ENCODE measurements at regions not wholly inside any gene's neighbourhood (a gene's known extent, or its start where the extent isn't known, plus 50 kb on each side); places are given as distances from the start of the nearest gene placed in this dataset.

- DNase-seq (no peak), FAIRE-seq (no peak)
- H3K4me3 ChIP-seq (ENCODE audit: low read length in 3 of 3), result no peak overlapping the region
- H3K27ac ChIP-seq (ENCODE audit: low read depth in 2 of 2, low read length in 2 of 2), result no peak overlapping the region
- intact Hi-C loops (cut with DNase I), result no loop called here
- H3K9me3 ChIP-seq (ENCODE audit: control insufficient read depth in 2 of 3, insufficient read depth in 1 of 3, low read length in 3 of 3), result no peaks in the 10 kb centered on the region
- TF ChIP-seq, protein P1, sequence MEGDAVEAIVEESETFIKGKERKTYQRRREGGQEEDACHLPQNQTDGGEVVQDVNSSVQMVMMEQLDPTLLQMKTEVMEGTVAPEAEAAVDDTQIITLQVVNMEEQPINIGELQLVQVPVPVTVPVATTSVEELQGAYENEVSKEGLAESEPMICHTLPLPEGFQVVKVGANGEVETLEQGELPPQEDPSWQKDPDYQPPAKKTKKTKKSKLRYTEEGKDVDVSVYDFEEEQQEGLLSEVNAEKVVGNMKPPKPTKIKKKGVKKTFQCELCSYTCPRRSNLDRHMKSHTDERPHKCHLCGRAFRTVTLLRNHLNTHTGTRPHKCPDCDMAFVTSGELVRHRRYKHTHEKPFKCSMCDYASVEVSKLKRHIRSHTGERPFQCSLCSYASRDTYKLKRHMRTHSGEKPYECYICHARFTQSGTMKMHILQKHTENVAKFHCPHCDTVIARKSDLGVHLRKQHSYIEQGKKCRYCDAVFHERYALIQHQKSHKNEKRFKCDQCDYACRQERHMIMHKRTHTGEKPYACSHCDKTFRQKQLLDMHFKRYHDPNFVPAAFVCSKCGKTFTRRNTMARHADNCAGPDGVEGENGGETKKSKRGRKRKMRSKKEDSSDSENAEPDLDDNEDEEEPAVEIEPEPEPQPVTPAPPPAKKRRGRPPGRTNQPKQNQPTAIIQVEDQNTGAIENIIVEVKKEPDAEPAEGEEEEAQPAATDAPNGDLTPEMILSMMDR (IDR thresholded peaks at IDR 0.05; ENCODE audit: borderline replicate concordance, extremely low read depth, insufficient read depth), result no peak
- no peaks in the 10 kb centered on the region for H3K36me3 ChIP-seq (ENCODE audit: control insufficient read depth in 2 of 3, insufficient read depth in 3 of 3, low read length in 3 of 3)
- H3K9ac ChIP-seq (ENCODE audit: low read length in 3 of 3), result no peak overlapping the region
- no peaks in the 10 kb centered on the region for H3K4me1 ChIP-seq (ENCODE audit: control insufficient read depth in 2 of 3, insufficient read depth in 2 of 3, low read depth in 1 of 3, low read length in 3 of 3)
- no peaks in the 10 kb centered on the region for H3K27me3 ChIP-seq (ENCODE audit: control insufficient read depth, insufficient read depth, low read length)
Observed at GRCh38 chr1:80367058-80367457, 1360.5 kb upstream of the ADGRL4 start.

DNA sequence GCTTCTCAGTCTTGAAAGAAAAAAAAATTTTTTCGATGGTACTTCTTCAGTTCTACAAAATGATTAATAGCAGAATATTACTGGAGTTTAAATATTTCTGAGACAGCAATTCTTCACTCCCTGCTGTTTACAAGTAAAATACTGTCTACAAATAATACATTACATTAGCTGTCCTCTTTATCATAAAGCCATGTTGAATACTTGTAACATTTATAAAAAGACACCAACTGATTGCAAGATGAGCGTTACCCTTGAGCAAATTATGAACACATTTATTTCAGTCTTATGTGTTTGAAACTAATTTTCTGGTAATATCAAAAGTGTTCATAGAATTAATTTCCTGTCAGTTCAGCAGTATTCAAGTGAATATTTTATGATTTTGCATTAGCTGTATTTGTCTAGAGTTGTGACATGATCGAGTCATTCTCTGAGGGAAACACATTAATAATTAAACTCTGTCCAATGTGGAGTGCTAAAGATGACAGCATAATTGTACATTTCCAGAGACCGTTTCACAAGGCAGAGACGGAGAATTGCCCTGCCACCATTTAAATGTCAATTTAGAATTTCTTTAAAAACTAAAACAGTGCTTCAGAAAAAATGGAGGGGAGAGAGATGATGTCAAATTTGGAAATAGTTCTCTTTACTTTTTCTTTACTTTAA, 1359.0 kb upstream of the ADGRL4 start:
- intact Hi-C loops (cut with DNase I), result no loop called here
- Histone ChIP-seq H3K27me3 (ENCODE audit: control insufficient read depth, insufficient read depth, low read length) (no peaks in the 10 kb centered on the region), H3K36me3 (ENCODE audit: control insufficient read depth in 2 of 3, insufficient read depth in 3 of 3, low read length in 3 of 3) (no peaks in the 10 kb centered on the region), H3K27ac (ENCODE audit: low read depth in 2 of 2, low read length in 2 of 2) (no peak overlapping the region), H3K4me1 (ENCODE audit: control insufficient read depth in 2 of 3, insufficient read depth in 2 of 3, low read depth in 1 of 3, low read length in 3 of 3) (no peaks in the 10 kb centered on the region), H3K9me3 (ENCODE audit: control insufficient read depth in 2 of 3, insufficient read depth in 1 of 3, low read length in 3 of 3) (no peaks in the 10 kb centered on the region), H3K4me3 (ENCODE audit: low read length in 3 of 3) (no peak overlapping the region), H3K9ac (ENCODE audit: low read length in 3 of 3) (no peak overlapping the region)
- no peak for FAIRE-seq
- TF ChIP-seq, protein P1 (IDR thresholded peaks at IDR 0.05; ENCODE audit: borderline replicate concordance, extremely low read depth, insufficient read depth), result no peak
- no peak for DNase-seq

DNA sequence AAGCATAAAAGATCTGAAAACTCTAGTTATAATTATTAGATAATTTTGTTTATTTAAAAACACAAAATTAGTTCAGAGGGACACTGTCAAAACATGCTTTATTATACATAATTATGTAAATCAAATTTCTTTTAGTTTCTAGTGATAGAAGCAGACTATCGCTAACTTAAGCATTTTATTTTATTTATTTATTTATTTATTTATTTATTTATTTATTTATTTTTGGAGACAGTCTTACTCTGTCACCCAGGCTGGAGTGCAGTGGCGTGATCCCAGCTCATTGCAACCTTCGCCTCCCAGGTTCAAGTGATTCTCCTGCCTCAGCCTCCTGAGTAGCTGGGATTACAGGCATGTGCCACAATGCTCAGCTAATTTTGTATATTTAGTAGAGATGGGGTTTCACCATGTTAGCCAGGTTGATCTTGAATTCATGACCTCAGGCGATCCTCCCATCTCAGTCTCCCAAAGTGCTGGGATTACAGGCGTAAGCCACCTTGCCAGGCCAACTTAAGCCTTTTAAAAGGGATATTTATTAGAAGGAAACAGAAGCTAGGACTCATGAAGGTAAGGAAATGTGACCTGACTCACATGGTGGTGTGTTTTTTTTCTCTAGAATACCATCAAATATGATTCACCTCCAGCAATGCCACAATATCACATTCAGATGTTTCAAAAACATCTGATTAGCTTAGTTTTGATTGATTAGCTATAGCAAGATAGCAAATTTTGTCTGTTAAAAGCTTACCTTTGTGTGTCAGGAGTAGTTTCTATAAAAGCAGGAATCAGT, 1357.4 kb upstream of the ADGRL4 start:
- Histone ChIP-seq H3K27ac (ENCODE audit: low read depth in 2 of 2, low read length in 2 of 2) (no peak overlapping the region), H3K9me3 (ENCODE audit: control insufficient read depth in 2 of 3, insufficient read depth in 1 of 3, low read length in 3 of 3) (no peaks in the 10 kb centered on the region), H3K9ac (ENCODE audit: low read length in 3 of 3) (no peak overlapping the region), H3K4me3 (ENCODE audit: low read length in 3 of 3) (no peak overlapping the region), H3K36me3 (ENCODE audit: control insufficient read depth in 2 of 3, insufficient read depth in 3 of 3, low read length in 3 of 3) (no peaks in the 10 kb centered on the region), H3K27me3 (ENCODE audit: control insufficient read depth, insufficient read depth, low read length) (no peaks in the 10 kb centered on the region), H3K4me1 (ENCODE audit: control insufficient read depth in 2 of 3, insufficient read depth in 2 of 3, low read depth in 1 of 3, low read length in 3 of 3) (no peaks in the 10 kb centered on the region)
- TF ChIP-seq, protein P1 (IDR thresholded peaks at IDR 0.05; ENCODE audit: borderline replicate concordance, extremely low read depth, insufficient read depth), result no peak
- no peak for FAIRE-seq
- intact Hi-C loops (cut with DNase I), result no loop called here
- DNase-seq, result no peak

Data from kidney (tissue), 13 donors.